ENCODE measurements at regions not wholly inside any gene's neighbourhood (a gene's known extent, or its start where the extent isn't known, plus 50 kb on each side); places are given as distances from the start of the nearest gene placed in this dataset.

DNA sequence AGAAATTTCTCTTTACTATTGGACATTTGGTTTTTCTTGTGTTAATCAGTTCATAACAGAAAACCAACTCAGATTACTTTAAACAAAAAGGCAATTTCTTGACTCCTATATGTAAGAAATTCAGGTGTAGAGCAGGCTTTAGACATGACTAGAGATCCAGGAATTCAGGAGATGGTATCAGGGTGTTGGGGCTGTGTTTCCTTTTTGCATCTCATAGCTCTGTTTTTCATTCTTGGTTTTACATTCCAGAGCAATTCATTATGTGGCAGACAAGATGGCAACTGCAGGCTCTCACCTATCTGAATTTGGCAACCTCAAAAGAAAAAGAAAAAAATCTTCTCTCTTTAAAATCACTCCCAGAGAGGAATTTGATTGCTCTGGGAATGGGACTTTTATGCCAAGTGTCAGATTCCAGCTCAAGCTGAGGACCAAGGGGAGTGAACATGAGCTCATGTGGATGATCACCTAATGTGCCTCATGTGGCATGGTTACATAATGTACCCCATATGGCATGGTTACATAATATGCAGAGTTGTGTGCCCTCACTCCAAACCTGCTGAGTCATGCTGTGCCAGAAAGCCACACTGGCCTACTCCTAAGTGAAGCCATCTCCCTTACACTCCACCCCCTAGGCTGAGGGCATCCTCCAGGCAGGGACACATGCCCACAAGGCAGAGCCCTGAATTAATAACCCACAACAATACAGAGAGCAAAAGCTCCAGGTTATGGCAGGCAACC is 282.7 kb downstream of the MBD2 start:
- H4K20me1 ChIP-seq (ENCODE audit: insufficient read depth, low read length), result no peaks in the 10 kb centered on the region
- dilution Hi-C loops (cut with HindIII; ENCODE audit: low sequenced_read_pairs, unreplicated experiment), result no loop called here
- no peak overlapping the region for H2BK120ac ChIP-seq (ENCODE audit: low read depth, low read length)
- H3K9me1 ChIP-seq (ENCODE audit: insufficient read depth, low read length), result no peaks in the 10 kb centered on the region
- H2BK5ac ChIP-seq (ENCODE audit: low read depth, low read length, poor library complexity, severe bottlenecking), result no peak overlapping the region
- H3K27ac ChIP-seq (ENCODE audit: insufficient read depth, low read length), result no peak overlapping the region
- H4K8ac ChIP-seq (ENCODE audit: low read depth in 2 of 2, low read length in 2 of 2), result no peak overlapping the region
- H3K18ac ChIP-seq (ENCODE audit: low read depth, low read length), result no peak overlapping the region
- no peak overlapping the region for H3K56ac ChIP-seq (ENCODE audit: extremely low read depth, insufficient read depth, low read length)
- H3K4me3 ChIP-seq (ENCODE audit: insufficient read depth, low read depth, low read length), result no peak overlapping the region
- no peak overlapping the region for H3K4me2 ChIP-seq (ENCODE audit: low read depth, low read length)
- no peak overlapping the region for H4K91ac ChIP-seq (ENCODE audit: insufficient read depth, low read depth, low read length)
- H2AFZ ChIP-seq (replicated peaks; ENCODE audit: low read length, poor library complexity), result no peak overlapping the region
- H3K36me3 ChIP-seq (ENCODE audit: control insufficient read depth, insufficient read depth, low read length), result no peaks in the 10 kb centered on the region
- H3K27me3 ChIP-seq (ENCODE audit: control insufficient read depth, insufficient read depth, low read length), result no peaks in the 10 kb centered on the region
- BruUV-seq (replicated peaks), result no TSS peak
- H2BK20ac ChIP-seq (ENCODE audit: low read depth, low read length), result no peak overlapping the region
- ATAC-seq (ENCODE audit: low read depth), result no peak
- no peak overlapping the region for H4K5ac ChIP-seq (ENCODE audit: low read depth, low read length)
- intact Hi-C loops (cut with micrococcal nuclease), result no loop called here
- H3K4me1 ChIP-seq (ENCODE audit: control insufficient read depth, insufficient read depth, low read length), result no peaks in the 10 kb centered on the region
- in situ Hi-C loops (cut with MboI; ENCODE audit: low sequenced_read_pairs), result no loop called here
- H2AK5ac ChIP-seq (ENCODE audit: low read depth, low read length), result no peak overlapping the region
- POLR2A ChIA-PET (ENCODE audit: unreplicated experiment), result no interaction called here
- CTCF ChIA-PET, result no interaction called here
- DNase-seq, result no peak
- no peak overlapping the region for H3K4ac ChIP-seq (ENCODE audit: low read depth, low read length)
- H3K79me1 ChIP-seq (ENCODE audit: low read depth in 1 of 2, low read length in 2 of 2), result no peaks in the 10 kb centered on the region
- H2BK15ac ChIP-seq (ENCODE audit: low read depth, low read length), result no peak overlapping the region
- H3K9me3 ChIP-seq (ENCODE audit: control insufficient read depth, insufficient read depth, low read length), result peaks cover 15% of the 10 kb centered on the region
- TF ChIP-seq NFE2L2 (IDR thresholded peaks at IDR 0.05; ENCODE audit: low read depth, low read length), result peak; percentile 70
- TF ChIP-seq MAZ (IDR thresholded peaks at IDR 0.05; ENCODE audit: borderline replicate concordance, low read depth, low read length), result no peak
- no peak overlapping the region for H2AK9ac ChIP-seq (replicated peaks; ENCODE audit: low read depth, low read length, poor library complexity)
- H3K23ac ChIP-seq (ENCODE audit: low read depth, low read length), result no peak overlapping the region
- no peak overlapping the region for H3K14ac ChIP-seq (replicated peaks; ENCODE audit: low read depth, low read length)
- H3K9ac ChIP-seq (ENCODE audit: low read depth, low read length), result no peak overlapping the region

Measured in IMR-90 (cell line).